ENCODE measurements at regions not wholly inside any gene's neighbourhood (a gene's known extent, or its start where the extent isn't known, plus 50 kb on each side); places are given as distances from the start of the nearest gene placed in this dataset.

DNA sequence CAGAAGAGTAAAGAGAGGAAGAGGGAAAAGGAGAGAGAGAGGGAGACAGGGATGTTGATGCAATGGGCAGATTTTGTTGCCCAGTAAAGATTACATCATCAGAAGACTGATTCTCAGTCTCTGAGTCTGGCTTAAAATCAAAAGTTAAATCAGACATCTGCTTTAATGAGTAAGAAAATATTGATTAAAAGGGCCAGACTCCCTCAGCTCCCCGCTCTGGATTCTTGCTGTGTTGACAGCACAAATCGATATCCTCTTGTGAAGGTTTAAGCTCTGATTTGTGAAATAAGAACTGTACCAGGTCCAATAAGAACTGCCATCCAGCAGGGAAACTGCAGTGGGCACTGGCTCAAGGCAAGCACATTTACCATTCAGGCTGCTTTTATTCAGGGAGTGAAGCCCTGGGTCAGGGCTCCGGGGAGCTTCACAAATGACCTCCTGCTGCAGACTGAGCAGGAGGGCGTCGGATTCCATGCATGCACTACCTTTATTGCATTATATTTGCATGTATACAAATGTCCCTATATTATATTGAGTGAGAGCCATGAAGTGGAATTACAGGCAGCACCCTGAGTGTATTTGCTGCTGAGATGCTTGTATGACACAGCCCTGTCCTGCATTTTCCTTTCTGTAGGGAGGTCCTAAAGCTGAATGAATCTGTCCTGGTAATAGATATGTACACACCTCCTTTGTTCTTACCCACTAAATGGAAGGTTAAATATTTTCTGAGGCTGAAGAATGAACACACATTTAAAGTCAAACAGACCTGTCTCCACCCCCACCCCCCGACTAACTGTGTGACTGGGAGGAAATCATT, 401.5 kb downstream of the REEP3 start:
- no peak for FAIRE-seq
- Histone ChIP-seq H3K4me3 (ENCODE audit: low read depth, low read length) (no peak overlapping the region), H3K36me3 (ENCODE audit: control insufficient read depth, insufficient read depth, low read length) (no peaks in the 10 kb centered on the region), H3K27me3 (ENCODE audit: control insufficient read depth, insufficient read depth, low read length) (no peaks in the 10 kb centered on the region)
- DNase-seq (ENCODE audit: low read depth): no peak
- TF ChIP-seq, protein P1, sequence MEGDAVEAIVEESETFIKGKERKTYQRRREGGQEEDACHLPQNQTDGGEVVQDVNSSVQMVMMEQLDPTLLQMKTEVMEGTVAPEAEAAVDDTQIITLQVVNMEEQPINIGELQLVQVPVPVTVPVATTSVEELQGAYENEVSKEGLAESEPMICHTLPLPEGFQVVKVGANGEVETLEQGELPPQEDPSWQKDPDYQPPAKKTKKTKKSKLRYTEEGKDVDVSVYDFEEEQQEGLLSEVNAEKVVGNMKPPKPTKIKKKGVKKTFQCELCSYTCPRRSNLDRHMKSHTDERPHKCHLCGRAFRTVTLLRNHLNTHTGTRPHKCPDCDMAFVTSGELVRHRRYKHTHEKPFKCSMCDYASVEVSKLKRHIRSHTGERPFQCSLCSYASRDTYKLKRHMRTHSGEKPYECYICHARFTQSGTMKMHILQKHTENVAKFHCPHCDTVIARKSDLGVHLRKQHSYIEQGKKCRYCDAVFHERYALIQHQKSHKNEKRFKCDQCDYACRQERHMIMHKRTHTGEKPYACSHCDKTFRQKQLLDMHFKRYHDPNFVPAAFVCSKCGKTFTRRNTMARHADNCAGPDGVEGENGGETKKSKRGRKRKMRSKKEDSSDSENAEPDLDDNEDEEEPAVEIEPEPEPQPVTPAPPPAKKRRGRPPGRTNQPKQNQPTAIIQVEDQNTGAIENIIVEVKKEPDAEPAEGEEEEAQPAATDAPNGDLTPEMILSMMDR (IDR thresholded peaks at IDR 0.05; ENCODE audit: insufficient read depth, low read length, severe bottlenecking): no peak

DNA sequence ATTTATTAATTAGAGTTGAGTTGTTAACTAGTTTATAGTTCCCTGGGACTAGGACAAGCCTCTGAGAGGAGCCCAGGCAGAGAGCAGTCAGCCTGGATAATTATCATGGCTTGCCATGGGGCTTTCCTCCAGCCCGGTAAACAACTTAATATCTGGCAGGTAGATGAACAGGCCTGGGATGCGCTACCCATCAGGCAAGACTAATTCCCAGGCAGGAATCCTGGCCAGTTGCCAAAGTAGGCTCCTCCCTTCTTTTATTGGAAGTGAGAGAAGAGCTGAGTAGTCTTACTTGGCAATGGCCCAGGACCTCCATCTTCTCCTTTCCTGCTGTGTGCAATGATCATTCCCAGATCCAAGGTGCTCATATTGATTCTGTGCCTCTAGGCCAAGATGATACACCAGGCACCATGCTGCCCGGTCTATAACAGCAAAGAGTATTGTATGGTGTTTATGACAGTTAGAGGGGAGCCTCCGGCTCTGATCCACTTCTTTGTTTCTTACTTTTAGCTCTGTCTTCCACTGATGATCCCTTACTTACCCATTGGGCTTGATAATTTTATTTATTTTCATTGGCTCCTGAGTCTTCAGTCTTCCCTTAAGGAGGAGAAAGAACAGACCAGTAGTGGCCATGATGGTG, 408.7 kb downstream of the REEP3 start:
- peak; percentile 10 for DNase-seq (ENCODE audit: low read depth)
- no peaks in the 10 kb centered on the region for H3K36me3 ChIP-seq (ENCODE audit: control insufficient read depth, insufficient read depth, low read length)
- no peaks in the 10 kb centered on the region for H3K27me3 ChIP-seq (ENCODE audit: control insufficient read depth, insufficient read depth, low read length)
- no peak overlapping the region for H3K4me3 ChIP-seq (ENCODE audit: low read depth, low read length)
- TF ChIP-seq, protein P1 (IDR thresholded peaks at IDR 0.05; ENCODE audit: insufficient read depth, low read length, severe bottlenecking): no peak
- FAIRE-seq: no peak

DNA sequence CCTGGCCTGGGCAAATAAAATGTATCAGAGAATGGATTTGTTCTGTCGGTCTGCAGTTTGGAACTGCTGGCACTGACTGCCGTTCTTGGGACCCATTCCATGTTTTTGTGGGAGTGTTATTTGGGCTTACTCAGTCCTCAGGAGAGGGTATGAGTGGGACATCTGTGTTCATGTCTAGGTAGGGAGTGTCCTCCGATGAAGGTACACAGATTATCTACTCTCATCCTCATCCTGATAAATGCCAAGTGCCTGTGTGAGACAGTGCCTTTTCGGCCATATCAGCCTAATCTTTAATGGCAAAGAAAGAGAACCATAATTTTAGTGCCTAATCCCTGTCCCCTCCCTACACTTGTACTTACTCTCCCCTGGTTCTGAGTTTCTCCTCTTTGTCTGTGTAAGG, 409.4 kb downstream of the REEP3 start:
- Histone ChIP-seq H3K36me3 (ENCODE audit: control insufficient read depth, insufficient read depth, low read length) (no peaks in the 10 kb centered on the region), H3K27me3 (ENCODE audit: control insufficient read depth, insufficient read depth, low read length) (no peaks in the 10 kb centered on the region), H3K4me3 (ENCODE audit: low read depth, low read length) (no peak overlapping the region)
- TF ChIP-seq, protein P1 (IDR thresholded peaks at IDR 0.05; ENCODE audit: insufficient read depth, low read length, severe bottlenecking): no peak
- no peak for FAIRE-seq
- no peak for DNase-seq (ENCODE audit: low read depth)

DNA sequence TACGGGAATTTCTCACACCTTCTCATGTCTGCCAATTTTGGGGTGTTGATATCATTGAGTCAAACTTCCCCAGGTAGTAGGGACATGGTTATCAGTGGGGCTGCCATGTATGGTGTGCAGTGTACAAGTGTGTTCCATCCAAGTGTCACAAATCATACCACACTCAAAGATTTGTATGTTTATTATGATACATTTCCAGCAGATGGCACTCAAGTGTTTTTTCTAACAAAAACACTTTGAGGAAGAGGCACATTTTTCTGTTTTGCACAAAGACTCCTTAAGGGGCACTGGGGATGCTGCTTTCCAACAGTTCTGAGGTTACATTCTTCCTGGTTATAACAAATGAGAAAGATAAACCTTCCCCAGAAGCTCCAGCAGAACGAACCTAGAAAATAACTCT, 414.5 kb downstream of the REEP3 start:
- Histone ChIP-seq H3K36me3 (ENCODE audit: control insufficient read depth, insufficient read depth, low read length) (no peaks in the 10 kb centered on the region), H3K27me3 (ENCODE audit: control insufficient read depth, insufficient read depth, low read length) (no peaks in the 10 kb centered on the region), H3K4me3 (ENCODE audit: low read depth, low read length) (no peak overlapping the region)
- DNase-seq (ENCODE audit: low read depth) (peak; percentile 18), FAIRE-seq (no peak)
- TF ChIP-seq, protein P1 (IDR thresholded peaks at IDR 0.05; ENCODE audit: insufficient read depth, low read length, severe bottlenecking): no peak

DNA sequence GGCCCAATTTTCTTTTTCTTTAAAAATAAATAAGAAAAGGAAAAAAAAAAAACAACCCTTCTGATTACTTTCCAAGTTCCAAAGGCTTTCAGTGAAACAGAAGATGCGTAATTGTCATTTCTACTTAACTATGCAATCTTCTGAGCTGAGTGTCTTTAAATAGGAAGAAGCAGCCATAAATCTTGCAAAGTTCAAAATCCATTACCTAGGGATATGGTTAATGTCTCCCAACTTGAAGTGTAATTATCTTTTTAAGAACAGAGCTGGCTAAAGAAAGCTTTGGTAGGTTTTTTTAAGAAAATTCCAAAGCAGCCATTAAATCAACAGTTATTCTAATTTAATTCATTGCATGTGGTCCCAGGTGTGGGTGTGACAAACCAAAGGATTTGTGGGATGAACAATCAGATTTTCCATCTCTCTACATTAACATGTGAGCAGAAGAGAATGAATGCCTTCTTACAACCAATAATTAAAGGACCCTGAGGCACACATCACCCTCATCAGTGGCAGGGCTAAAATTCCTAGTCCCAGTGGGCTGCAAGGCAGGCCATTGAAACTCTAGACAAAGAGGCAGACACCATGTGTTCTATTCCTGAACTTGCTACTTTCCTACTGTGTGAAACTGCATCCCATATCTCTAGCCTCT, 419.2 kb downstream of the REEP3 start:
- Histone ChIP-seq H3K27me3 (ENCODE audit: control insufficient read depth, insufficient read depth, low read length) (no peaks in the 10 kb centered on the region), H3K36me3 (ENCODE audit: control insufficient read depth, insufficient read depth, low read length) (no peaks in the 10 kb centered on the region), H3K4me3 (ENCODE audit: low read depth, low read length) (no peak overlapping the region)
- TF ChIP-seq, protein P1 (IDR thresholded peaks at IDR 0.05; ENCODE audit: insufficient read depth, low read length, severe bottlenecking): no peak
- FAIRE-seq (no peak), DNase-seq (ENCODE audit: low read depth) (no peak)

All from bronchial epithelial cell (primary cell).